ENCODE measurements at regions not wholly inside any gene's neighbourhood (a gene's known extent, or its start where the extent isn't known, plus 50 kb on each side); places are given as distances from the start of the nearest gene placed in this dataset.

- TF ChIP-seq INSM2 (tag by site-specific recombination; IDR thresholded peaks at IDR 0.05): peak; percentile 97
- peak; percentile 65 for TF ChIP-seq ZNF10 (tag by site-specific recombination; IDR thresholded peaks at IDR 0.05)
- no peak for TF ChIP-seq ZNF677 (tag by site-specific recombination; IDR thresholded peaks at IDR 0.05)
- TF ChIP-seq ZBTB49 (tag by site-specific recombination; IDR thresholded peaks at IDR 0.05; ENCODE audit: low read depth): no peak
- TF ChIP-seq, protein P1, sequence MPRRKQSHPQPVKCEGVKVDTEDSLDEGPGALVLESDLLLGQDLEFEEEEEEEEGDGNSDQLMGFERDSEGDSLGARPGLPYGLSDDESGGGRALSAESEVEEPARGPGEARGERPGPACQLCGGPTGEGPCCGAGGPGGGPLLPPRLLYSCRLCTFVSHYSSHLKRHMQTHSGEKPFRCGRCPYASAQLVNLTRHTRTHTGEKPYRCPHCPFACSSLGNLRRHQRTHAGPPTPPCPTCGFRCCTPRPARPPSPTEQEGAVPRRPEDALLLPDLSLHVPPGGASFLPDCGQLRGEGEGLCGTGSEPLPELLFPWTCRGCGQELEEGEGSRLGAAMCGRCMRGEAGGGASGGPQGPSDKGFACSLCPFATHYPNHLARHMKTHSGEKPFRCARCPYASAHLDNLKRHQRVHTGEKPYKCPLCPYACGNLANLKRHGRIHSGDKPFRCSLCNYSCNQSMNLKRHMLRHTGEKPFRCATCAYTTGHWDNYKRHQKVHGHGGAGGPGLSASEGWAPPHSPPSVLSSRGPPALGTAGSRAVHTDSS (tag by site-specific recombination; IDR thresholded peaks at IDR 0.05): peak; percentile 40; the same call in 1 of the 2 replicates
- 0 out of 2 replicates have a peak, but pooled peaks have one; percentile 59 for TF ChIP-seq ZNF837 (tag by site-specific recombination; IDR thresholded peaks at IDR 0.05)
- no peak for TF ChIP-seq ZFHX2 (tag by site-specific recombination; conservative IDR thresholded peaks at IDR 0.05)
- peak; percentile 80 for TF ChIP-seq ZNF645 (tag by site-specific recombination; IDR thresholded peaks at IDR 0.05)
- TF ChIP-seq KLF9 (tag by site-specific recombination; IDR thresholded peaks at IDR 0.05; ENCODE audit: low read depth): peak; percentile 21; the same call in 1 of the 2 replicates
- no peak for TF ChIP-seq ZNF670 (tag by site-specific recombination; IDR thresholded peaks at IDR 0.05; ENCODE audit: low read depth)
- no peak for TF ChIP-seq ZNF707 (tag by site-specific recombination; IDR thresholded peaks at IDR 0.05)
- peak; percentile 82 for TF ChIP-seq ZNF600 (tag by site-specific recombination; IDR thresholded peaks at IDR 0.05)
- peak; percentile 83 for TF ChIP-seq BCL11B (tag by site-specific recombination; IDR thresholded peaks at IDR 0.05; ENCODE audit: low read depth)
- peak; percentile 73 for TF ChIP-seq MZF1 (tag by site-specific recombination; IDR thresholded peaks at IDR 0.05; ENCODE audit: borderline replicate concordance)
- TF ChIP-seq, protein P2, sequence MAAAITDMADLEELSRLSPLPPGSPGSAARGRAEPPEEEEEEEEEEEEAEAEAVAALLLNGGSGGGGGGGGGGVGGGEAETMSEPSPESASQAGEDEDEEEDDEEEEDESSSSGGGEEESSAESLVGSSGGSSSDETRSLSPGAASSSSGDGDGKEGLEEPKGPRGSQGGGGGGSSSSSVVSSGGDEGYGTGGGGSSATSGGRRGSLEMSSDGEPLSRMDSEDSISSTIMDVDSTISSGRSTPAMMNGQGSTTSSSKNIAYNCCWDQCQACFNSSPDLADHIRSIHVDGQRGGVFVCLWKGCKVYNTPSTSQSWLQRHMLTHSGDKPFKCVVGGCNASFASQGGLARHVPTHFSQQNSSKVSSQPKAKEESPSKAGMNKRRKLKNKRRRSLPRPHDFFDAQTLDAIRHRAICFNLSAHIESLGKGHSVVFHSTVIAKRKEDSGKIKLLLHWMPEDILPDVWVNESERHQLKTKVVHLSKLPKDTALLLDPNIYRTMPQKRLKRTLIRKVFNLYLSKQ (tag by site-specific recombination; IDR thresholded peaks at IDR 0.05; ENCODE audit: borderline replicate concordance): peak; percentile 50; the same call in 1 of the 2 replicates
- peak; percentile 78; the same call in 1 of the 2 replicates for TF ChIP-seq ZNF184 (tag by site-specific recombination; IDR thresholded peaks at IDR 0.05)
- TF ChIP-seq ZNF654 (tag by site-specific recombination; IDR thresholded peaks at IDR 0.05; ENCODE audit: low read depth): no peak
- TF ChIP-seq ZNF549 (tag by site-specific recombination; IDR thresholded peaks at IDR 0.05): no peak
- TF ChIP-seq ZNF114 (tag by site-specific recombination; IDR thresholded peaks at IDR 0.05): no peak
- TF ChIP-seq ZBTB8A (tag by site-specific recombination; IDR thresholded peaks at IDR 0.05): peak; percentile 90
- peak; percentile 98 for TF ChIP-seq TSHZ1 (tag by site-specific recombination; IDR thresholded peaks at IDR 0.05; ENCODE audit: borderline replicate concordance)
- TF ChIP-seq ZNF501 (tag by site-specific recombination; IDR thresholded peaks at IDR 0.05): peak; percentile 71
- TF ChIP-seq ZBTB21 (tag by site-specific recombination; IDR thresholded peaks at IDR 0.05): peak; percentile 71
- TF ChIP-seq SP7 (tag by site-specific recombination; IDR thresholded peaks at IDR 0.05): peak; percentile 100
- peak; percentile 97 for TF ChIP-seq ZSCAN23 (tag by site-specific recombination; IDR thresholded peaks at IDR 0.05)
- peak; percentile 100 for TF ChIP-seq ZNF843 (tag by site-specific recombination; IDR thresholded peaks at IDR 0.05)
- TF ChIP-seq PRDM1 (tag by site-specific recombination; IDR thresholded peaks at IDR 0.05): no peak; the same call in 1 of the 2 replicates
- TF ChIP-seq ZNF138 (tag by site-specific recombination; IDR thresholded peaks at IDR 0.05; ENCODE audit: borderline replicate concordance): no peak
Measured at GRCh38 chr5:124655921-124656511, 90.4 kb downstream of the ZNF608 start (continued).

All from HEK293 (cell line).